NCI-H446 (cell line): ENCODE measurements at regions not wholly inside any gene's neighbourhood (a gene's known extent, or its start where the extent isn't known, plus 50 kb on each side); places are given as distances from the start of the nearest gene placed in this dataset.
A peak's percentile ranks its signal among the peaks of the same experiment; 100 is the strongest.
"Not testable (repeated sequence)": the region's sequence is repeated elsewhere in the genome, so short reads cannot be mapped to it uniquely, and the experiment has no call there.

Experiments
- DNase-seq, 2 experiments: peaks; one replicate each; lab custom pipeline; 2025; lab: John Stamatoyannopoulos, UW

DNA sequence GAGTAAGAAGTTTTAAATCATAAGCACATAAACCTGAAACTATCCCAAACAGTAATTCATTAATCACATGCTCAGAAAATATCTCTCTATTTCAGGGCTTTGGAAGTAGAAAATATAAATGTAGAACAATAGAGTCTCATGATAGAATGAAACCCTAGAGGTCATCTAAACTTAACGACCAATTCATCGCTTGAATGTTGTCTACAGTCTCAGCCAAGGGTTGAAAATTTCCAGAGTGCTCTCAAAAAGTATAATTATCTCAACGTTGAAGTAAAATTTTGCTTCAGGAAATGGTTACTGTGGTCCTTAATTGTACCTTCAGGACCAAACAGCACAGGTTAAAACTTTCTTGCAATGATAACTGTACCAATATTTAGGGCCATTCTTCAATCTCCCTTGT, 1053.6 kb upstream of the SEL1L start:
- DNase-seq, result no peak

DNA sequence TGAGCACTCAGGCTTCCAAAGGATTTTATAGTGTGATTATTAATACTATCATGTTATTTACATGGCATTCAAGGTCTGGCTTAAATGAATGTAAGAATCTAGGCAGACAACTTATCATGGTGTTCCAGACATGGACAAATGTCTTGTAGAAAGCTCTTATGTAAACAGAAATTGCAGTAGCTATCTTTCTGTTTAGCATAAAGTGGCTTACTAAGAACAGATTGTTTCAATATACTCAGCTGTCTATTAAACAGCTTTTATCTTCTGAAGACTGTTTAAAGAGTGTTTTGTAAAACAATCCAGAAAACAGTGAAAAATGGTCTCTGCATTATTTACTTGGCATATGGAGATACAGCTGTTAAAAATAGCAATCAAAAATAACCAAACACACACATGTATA, 1061.8 kb upstream of the SEL1L start:
- no peak for DNase-seq

DNA sequence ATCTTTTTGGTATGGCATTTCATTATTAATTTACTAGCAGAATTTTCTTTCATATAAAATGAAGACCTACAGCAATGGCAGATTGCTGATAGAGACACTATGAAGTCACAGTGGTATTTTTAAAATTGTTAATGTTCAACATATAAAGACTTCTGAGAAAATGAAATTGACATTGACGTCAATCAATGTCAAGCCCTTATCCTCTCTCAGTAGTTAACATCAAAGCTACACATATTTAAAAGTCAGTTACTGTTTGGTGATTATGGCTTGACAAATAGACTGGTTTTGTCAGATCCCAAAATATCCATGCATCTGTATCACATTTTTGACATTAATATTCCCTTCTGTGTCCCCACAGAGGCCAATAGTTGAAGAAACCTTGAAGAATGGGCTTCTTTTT, 1069.1 kb upstream of the SEL1L start:
- no peak for DNase-seq

DNA sequence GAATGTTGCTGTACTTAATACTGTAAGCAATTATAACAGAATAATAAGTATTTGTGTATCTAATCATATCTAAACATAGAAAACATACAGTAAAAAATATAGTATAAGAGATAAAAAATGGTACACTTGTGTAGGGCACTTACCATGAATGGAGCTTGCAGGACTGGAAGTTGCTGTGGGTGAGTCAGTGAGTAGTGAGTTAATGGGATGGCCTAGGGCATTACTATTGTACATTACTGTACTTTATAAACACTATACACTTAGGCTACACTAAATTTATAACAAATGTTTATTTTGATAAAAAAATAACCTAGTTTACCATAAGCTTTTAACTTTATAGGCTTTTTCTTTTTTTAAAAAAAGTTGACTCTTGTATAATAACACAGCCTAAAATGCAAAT, 1071.2 kb upstream of the SEL1L start:
- DNase-seq, result no peak

DNA sequence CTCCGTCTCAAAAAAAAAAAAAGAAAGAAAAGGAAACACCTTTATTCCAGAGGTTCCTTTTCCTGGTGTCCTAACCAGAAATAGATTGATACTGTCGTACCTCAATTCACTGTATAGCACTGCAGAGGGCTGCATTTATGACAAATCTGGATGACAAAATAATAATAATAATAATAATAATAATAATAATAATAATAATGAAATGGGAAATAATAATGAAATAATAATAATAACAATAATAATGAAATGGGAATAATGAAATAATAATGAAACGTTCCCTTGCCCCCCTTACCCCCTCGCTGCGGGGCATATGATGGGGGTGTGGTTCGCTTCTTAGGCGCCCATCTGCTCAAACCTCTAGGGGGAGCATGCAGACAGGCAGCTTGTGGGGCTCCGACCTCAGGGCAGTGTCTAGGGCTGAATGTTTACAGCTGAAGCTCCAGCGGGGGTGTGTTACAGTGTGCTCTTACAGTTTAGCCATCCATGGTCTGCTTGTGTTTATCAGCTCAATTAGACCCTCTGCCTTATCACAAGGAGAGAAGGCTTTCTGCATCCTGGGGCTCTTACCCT, 1088.3 kb upstream of the SEL1L start:
- DNase-seq, result no peak

DNA sequence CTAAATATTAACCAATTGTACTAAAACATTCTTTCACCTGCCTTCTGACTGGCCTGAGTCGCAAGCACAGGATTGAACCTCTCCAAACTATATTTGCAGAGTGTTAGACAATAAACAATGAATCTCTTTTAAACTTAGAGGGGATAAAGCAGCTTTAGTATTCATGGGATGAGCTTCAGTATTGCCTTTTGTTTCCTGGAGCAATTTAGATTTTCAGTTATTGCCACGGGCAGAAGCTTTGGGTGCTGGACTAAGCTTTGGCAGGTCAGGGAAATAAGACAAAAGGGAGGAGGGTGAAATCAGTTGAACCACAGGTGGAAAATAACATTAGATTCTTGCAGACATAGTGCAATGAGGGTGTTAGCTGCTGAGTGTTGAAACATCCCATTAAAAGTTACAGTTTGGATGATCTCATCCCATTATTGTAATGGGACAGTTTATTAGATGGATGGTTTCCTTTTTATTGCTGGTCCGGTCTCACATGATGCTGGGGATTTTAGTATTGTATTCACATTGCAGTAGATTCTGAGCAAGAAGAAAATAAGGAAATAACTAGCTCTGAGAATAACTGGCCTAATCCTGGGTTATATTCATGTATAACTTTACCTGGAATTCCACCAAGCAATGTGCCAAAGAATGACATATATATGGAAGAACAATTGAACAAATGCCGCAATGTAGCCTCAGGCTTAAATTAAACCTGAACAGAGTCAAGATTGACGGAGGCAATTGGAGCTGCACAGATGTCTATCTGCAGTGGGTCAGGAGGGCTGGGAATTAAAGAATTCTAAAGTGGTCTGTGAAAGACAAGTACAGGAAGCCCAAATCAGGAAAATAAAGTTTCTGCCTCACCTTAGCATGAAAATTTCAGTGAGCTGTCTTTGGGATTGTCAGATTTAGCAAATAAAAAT, 1092.8 kb upstream of the SEL1L start:
- DNase-seq, result no peak

DNA sequence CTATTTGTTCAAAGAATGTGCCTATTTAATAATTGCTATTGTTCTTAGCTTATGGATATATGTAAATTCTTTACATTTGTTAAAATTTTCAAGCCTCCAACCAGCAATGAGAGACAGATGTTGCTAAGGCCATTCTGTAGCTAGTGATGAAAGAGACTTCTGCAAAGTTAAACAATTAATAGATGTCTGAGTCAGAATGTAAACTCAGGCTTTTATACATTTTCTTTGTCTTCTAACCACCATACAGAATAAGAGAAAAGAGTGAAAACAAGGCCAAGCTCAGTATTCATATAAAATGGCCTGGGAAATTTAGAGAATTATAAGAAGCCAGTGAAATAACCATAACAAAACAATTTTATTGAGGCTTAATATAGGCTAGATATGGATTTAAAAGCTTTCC, 1102.3 kb upstream of the SEL1L start:
- DNase-seq, result no peak

DNA sequence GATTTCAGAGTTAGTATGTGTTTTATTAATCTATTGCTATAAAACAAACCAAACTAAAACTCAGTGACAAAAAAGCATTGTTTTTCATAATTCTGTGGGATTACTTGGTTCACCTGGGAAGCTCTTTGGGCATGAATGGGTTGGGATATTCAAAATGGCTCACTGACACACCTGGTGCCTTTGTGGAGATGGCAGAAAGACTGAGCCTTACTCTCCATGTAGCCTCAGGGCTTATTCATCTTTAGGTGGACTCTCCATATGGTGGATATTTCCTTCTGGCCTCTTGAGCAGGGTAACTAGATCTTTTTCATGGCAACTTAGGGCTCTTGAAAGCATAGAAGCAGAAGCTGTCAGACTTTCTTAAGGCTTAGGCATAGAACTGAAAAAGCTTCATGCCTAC, 1102.8 kb upstream of the SEL1L start:
- no peak for DNase-seq

DNA sequence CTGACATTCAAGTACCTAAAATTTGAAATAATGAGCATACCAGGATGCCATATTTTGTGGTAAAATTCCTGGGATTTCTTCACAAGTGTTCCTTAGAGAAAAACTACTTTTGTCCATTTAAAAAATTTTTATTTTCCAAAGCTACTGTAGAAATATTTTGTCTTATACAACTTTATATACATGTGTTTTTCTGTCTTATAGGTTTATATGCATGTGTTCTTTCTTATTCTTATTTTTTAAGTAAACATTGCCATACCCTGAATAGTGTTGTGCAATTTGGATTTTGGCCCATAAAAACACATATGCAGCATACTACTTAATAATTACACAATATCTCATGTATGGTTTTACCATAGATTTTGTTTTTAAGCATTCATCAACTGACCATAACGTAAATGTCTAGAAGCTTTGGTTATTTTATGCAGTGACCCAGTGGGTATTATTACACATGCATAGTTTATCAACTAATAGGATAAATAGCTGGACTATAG, 1107.4 kb upstream of the SEL1L start:
- no peak for DNase-seq

DNA sequence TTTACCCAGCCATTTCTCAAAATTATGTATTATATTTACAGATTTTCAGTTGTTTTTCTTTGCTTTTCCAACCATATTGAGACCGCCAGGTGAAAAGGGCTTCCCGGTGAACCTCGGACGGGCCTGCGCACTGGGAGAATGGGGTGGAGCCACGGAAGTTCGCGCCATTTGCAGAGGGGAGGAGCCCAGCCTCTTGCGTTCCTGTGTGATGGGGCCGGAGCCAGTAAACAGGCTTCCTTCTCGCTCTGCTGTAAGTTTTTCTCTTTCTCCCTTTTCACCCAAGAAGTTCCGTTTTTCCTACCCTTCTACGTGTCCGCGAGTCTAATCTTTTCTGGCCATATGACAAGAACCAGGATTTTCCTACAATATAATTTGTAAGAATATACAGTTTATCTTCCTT, 1108.8 kb upstream of the SEL1L start:
- peak in 1 of 2 experiments; percentile 13 for DNase-seq

DNA sequence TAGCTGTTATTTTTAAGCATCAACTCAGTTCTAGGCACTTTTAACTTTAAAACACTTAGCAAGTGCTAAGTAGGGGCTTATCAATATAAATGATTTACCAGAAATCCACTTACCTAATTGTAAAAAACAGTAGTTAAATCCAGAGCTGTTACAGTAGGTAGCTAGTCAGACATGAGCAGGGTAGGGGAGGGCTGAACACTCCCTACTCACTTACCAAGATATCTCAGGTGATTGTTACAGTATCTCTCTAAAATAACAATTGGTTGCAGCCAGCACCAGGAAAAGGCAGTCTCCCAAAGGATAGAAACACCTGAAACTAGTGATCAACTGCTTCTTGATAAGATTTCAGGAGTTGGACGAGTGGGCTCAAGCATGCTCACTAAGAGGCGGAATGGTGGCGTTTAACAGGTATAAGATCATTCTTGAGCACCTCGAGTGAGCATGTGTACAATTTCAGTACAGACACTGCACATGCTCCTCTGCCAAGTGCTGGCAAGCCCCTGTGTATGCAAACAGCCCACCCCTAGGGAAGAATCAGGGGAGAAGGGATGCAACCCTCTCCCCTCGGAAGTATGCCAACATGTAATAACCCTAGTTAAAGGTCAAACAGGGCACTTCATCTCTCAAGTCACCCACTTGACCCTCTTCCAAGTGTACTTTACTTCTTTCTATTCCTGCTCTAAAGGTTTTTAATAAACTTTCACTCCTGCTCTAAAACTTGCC, 1113.6 kb upstream of the SEL1L start:
- DNase-seq, result no peak

DNA sequence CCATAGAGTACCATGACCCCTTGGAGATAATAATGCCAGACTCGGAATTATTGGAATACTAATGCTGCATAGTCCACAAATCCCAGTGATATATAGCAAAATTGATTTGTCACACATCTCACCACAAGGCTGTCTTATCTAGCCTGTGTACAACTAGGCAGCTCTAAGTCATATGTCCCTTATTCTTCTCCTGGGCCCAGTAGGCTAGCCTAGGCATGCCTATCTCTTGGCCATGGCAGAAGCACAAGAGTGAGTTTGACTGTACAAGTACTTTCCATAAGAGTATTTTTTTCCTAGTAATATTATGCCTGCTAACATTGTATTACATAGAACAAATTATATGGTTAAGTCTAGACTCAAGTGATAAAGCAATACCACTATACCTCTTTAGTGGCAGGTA, 1122.1 kb upstream of the SEL1L start:
- no peak for DNase-seq

DNA sequence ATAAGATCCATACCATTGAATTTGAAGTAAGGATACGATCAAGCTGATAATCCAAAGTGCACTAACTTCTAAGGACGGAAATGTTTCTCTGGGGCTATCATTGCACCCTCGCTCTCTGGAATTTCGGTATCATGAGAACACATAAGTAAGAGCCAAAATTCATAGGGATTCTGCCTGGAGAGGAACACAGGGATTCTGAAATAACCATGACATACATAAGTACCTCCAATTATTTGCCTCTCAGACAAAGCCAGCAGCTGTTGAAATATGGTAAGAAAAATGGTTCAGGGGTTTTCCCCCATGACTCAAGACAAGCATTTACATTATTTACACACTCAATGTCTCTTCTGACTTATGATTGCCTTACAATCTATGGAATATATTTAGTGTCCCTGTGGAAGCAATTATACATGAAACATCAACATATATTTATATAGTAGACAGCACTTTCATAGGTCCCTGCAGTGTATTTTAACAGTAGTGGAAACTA, 1123.6 kb upstream of the SEL1L start:
- no peak for DNase-seq

DNA sequence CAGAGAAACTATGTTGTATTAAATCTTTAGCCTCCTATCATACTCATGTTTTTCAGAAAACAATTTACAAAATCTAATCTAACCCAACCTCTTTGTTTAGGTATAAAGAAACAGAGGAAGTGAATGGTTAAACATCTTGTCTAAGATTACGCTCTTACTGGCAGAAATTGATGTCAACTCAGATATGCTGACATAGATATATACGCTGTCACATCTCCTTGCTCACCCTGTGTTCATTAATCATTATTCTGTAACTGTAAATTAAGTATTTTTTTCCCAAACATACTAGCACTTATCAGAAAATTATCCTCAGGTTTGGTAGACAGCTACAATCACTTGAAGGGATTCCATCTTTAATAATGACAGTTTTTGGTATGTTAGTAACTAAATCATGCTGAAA, 1127.6 kb upstream of the SEL1L start:
- DNase-seq, result no peak

DNA sequence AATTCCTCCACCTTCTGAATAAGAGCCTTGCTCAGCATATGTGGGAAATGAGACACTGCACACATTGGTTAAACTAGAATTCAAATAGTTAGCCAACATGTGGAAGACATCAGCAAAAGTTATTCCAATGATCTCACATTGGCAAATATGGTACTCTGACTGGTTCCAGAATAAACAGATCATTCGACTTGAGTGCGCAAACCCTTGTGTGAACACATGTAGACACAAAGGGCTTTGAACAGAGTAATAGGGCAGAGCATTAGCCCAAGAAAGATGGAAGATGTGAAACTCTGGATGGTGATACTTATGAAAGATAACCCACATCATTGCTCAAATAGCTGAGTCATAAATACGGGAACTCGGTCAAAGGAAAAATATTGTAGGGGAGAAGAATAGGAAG, 1133.4 kb upstream of the SEL1L start:
- DNase-seq, result no peak

DNA sequence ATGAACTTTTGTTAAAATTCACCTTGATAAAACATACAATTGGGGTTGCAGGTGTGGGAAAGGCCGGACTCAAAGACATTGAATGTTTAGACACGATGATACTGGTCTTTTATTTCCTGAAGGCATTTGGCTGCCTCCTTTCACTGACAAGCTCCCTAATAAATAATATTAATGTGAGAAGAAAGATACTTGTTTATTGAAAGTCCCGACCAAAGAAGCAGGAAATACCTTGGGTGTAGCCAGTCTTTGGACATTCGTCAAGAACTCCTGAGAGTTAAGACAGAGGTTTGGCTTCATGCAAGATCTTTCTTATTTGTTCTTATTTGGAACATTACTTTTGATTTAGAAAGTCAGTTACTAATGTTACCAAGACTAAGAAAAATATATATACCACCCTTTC, 1133.8 kb upstream of the SEL1L start:
- no peak for DNase-seq

DNA sequence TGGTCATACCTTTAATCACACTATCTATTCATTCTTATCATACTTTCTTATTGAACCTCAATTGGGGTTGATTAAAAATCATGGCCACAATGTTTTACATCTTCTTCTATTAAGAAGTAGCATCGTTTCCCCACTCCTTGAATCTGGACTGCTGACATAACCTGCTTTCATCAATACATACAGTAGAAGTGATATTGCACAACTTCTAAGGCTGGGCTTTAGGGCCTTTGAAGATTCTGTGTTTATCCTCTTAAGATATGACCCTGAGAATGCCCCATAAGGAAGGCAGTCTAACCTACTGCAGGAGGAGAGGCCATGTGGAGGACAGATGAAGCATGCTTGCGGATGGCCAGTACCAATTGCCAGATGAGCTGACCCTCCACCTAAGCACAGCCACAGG, 1142.8 kb upstream of the SEL1L start:
- no peak for DNase-seq

DNA sequence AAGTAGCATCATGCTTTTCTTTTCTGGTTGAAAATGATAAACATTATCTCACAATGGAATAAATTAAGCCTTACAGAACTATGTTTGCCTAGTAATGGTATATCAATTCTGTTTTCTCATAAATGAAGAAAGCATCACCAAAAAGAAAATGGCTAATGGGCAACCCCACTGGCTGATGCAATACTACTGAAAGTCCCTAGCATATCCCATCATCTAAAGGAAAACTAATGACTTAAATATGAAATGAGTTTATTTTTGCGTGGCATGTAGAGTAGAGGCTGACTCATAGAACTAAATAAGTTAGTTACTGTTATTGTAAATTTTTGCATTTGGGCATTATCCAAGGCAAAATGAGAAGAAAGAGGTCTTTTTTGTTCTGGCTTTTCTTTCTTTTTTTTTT, 1156.3 kb upstream of the SEL1L start:
- DNase-seq, result no peak

DNA sequence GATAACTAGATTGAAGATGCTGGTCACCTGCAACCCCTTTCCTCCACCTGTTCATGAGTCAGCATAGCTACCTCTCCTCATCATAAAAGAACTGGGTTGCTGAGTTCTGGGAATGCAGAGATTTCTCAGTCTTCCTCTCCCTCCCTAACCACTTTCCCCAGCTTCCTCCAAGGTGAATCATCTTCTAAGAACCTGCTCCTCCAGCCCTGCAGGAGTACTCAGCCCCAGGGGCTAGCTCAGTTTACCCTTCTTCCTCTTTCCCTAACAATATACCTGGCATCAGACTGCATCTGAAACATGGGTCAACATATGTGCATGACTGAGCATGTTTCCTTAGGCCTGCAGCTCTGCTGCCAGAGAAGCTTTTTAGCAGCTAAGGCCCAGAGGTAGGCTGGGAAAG, 1157.5 kb upstream of the SEL1L start:
- not testable (repeated sequence) for DNase-seq

DNA sequence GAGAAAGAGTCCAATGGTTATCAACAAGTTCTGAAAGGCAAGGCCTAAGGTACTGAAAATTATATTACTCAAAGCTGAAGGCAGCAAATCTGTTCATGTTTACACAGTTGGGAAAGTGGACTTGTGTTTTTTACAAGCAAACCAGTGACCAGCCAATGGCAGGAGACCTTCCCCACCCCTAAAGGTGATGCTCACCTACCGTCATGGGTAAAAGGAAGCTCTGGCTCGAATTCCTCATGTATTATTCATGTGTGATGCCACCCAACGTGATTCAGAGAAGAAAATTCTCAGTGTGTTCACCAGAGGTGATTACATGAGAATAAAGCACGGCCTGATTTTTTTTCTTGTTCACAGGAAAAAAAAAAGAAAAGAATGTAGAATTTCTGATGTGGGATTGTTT, 1161.2 kb upstream of the SEL1L start:
- DNase-seq, result no peak

DNA sequence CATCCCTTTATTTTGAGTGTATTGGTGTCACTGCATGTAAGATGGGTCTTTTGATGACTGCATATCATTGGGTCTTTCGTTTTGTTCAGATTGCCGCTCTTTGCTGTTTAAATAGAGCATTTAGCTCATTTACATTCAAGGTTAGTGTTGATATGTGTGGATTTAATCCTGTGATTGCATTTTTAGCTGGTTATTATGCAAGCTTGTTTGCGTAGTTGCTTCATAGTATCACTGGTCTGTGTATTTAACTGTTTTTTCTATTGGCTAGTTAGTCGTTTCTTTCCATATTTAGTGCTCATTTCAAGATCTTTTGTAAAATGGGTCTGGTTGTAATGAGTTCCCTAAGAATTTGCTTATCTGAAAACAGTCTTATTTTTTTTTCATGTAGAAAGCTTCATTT, 1170.6 kb upstream of the SEL1L start:
- DNase-seq, result no peak

DNA sequence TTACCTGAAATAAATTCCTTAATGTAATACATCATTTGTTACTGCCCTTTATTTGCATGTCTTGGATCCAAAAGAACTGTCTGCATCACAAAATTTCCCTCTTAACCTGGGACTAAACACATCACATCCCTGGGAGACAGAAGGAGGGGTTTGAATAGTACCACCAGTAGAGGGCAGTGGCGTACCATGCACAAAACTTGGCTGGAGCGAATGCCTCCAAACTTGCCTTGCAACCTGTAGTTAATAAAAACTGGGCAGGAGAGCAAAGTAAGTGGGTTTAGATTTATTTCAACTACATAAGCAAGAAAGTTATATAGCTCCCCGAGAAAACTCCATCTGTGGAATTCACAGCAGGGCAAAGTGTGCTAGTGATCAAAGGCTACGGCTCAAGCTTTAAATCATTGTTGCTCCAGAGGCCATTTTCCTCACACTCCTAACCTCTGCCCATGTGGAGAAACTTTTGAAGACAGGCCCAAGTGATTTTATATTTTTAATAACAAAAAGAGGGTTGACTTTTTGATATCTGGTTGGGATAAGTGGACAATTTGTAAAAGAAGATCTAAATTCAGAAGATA, 1176.7 kb upstream of the SEL1L start:
- peak in 1 of 2 experiments; percentile 72 for DNase-seq
